Mucosa of rectum (tissue), 2 donors: ENCODE measurements at regions not wholly inside any gene's neighbourhood (a gene's known extent, or its start where the extent isn't known, plus 50 kb on each side); places are given as distances from the start of the nearest gene placed in this dataset.

Experiments used
- H3K27ac ChIP-seq, 2 donors: one replicate each; pipeline ENCODE4 v1.7.0; 2013; ENCODE audit warnings: inconsistent platforms in 2 of 2, low read depth in 2 of 2, low read length in 2 of 2
- H3K27me3 ChIP-seq, 2 donors: one replicate each; pipeline ENCODE4 v1.7.0; 2013; ENCODE audit warnings: low read length in 2 of 2; ENCODE audit not compliant: control insufficient read depth in 2 of 2, insufficient read depth in 2 of 2
- H3K36me3 ChIP-seq, 2 donors: one replicate each; pipeline ENCODE4 v1.7.0; 2013; ENCODE audit warnings: low read length in 2 of 2; ENCODE audit not compliant: control insufficient read depth in 2 of 2, insufficient read depth in 2 of 2
- H3K4me1 ChIP-seq, 2 donors: one replicate each; pipeline ENCODE4 v1.7.0; 2013; ENCODE audit warnings: low read length in 2 of 2, mild to moderate bottlenecking in 1 of 2; ENCODE audit not compliant: control insufficient read depth in 2 of 2, insufficient read depth in 2 of 2
- H3K4me3 ChIP-seq, 2 donors: one replicate each; pipeline ENCODE4 v1.7.0; 2013; ENCODE audit warnings: low read length in 2 of 2
- H3K9ac ChIP-seq, 2 donors: one replicate each; pipeline ENCODE4 v1.7.0; 2013; ENCODE audit warnings: low read length in 2 of 2, low read depth in 1 of 2, mild to moderate bottlenecking in 1 of 2
- H3K9me3 ChIP-seq, 2 donors: one replicate each; pipeline ENCODE4 v1.7.0; 2013; ENCODE audit warnings: low read length in 2 of 2; ENCODE audit not compliant: control insufficient read depth in 2 of 2
- donor health status: healthy.
- donor health status: Normal muscosa, but diverticular disease.

GRCh38 chr3:192031941-192032340 is 571.0 kb downstream of the PYDC2 start:
- H3K36me3 ChIP-seq = no peaks in the 10 kb centered on the region
- H3K27me3 ChIP-seq = no peaks in the 10 kb centered on the region
- H3K4me1 ChIP-seq = no peaks in the 10 kb centered on the region
- H3K9me3 ChIP-seq = no peaks in the 10 kb centered on the region
- no peak overlapping the region for H3K9ac ChIP-seq
- no peak overlapping the region for H3K4me3 ChIP-seq
- H3K27ac ChIP-seq = no peak overlapping the region

GRCh38 chr3:192033246-192033645 is 572.3 kb downstream of the PYDC2 start:
- H3K9me3 ChIP-seq = no peaks in the 10 kb centered on the region
- no peak overlapping the region for H3K4me3 ChIP-seq
- no peak overlapping the region for H3K9ac ChIP-seq
- H3K27me3 ChIP-seq = no peaks in the 10 kb centered on the region
- no peaks in the 10 kb centered on the region for H3K4me1 ChIP-seq
- H3K27ac ChIP-seq = no peak overlapping the region
- H3K36me3 ChIP-seq = no peaks in the 10 kb centered on the region

GRCh38 chr3:192038726-192039125 is 577.8 kb downstream of the PYDC2 start:
- no peak overlapping the region for H3K4me3 ChIP-seq
- no peaks in the 10 kb centered on the region for H3K9me3 ChIP-seq
- no peak overlapping the region for H3K27ac ChIP-seq
- no peaks in the 10 kb centered on the region for H3K4me1 ChIP-seq
- H3K9ac ChIP-seq = no peak overlapping the region
- no peaks in the 10 kb centered on the region for H3K27me3 ChIP-seq
- H3K36me3 ChIP-seq = no peaks in the 10 kb centered on the region

GRCh38 chr3:192039593-192039992 is 578.6 kb downstream of the PYDC2 start:
- H3K4me1 ChIP-seq = no peaks in the 10 kb centered on the region
- no peaks in the 10 kb centered on the region for H3K27me3 ChIP-seq
- peaks cover 0 to 2% of the 10 kb centered on the region in 2 donors for H3K9me3 ChIP-seq
- H3K9ac ChIP-seq = no peak overlapping the region
- H3K4me3 ChIP-seq = no peak overlapping the region
- no peaks in the 10 kb centered on the region for H3K36me3 ChIP-seq
- H3K27ac ChIP-seq = no peak overlapping the region

GRCh38 chr3:192040282-192041043 is 579.5 kb downstream of the PYDC2 start:
- H3K27me3 ChIP-seq = no peaks in the 10 kb centered on the region
- H3K9ac ChIP-seq = no peak overlapping the region
- peaks cover 0 to 2% of the 10 kb centered on the region in 2 donors for H3K9me3 ChIP-seq
- no peak overlapping the region for H3K27ac ChIP-seq
- H3K4me1 ChIP-seq = no peaks in the 10 kb centered on the region
- no peaks in the 10 kb centered on the region for H3K36me3 ChIP-seq
- H3K4me3 ChIP-seq = no peak overlapping the region

- H3K27ac ChIP-seq = no peak overlapping the region
- H3K27me3 ChIP-seq = no peaks in the 10 kb centered on the region
- no peaks in the 10 kb centered on the region for H3K4me1 ChIP-seq
- H3K4me3 ChIP-seq = no peak overlapping the region
- no peaks in the 10 kb centered on the region for H3K36me3 ChIP-seq
- peaks cover 0 to 2% of the 10 kb centered on the region in 2 donors for H3K9me3 ChIP-seq
- no peak overlapping the region for H3K9ac ChIP-seq
These were observed 581.2 kb downstream of the PYDC2 start for GRCh38 chr3:192042116-192042515.

- no peaks in the 10 kb centered on the region for H3K4me1 ChIP-seq
- H3K9me3 ChIP-seq = no peaks in the 10 kb centered on the region
- H3K27me3 ChIP-seq = no peaks in the 10 kb centered on the region
- H3K9ac ChIP-seq = no peak overlapping the region
- H3K27ac ChIP-seq = no peak overlapping the region
- H3K36me3 ChIP-seq = no peaks in the 10 kb centered on the region
- H3K4me3 ChIP-seq = no peak overlapping the region
These were observed 593.9 kb downstream of the PYDC2 start for GRCh38 chr3:192054881-192055280.

- H3K27me3 ChIP-seq = no peaks in the 10 kb centered on the region
- H3K4me1 ChIP-seq = no peaks in the 10 kb centered on the region
- no peak overlapping the region for H3K9ac ChIP-seq
- H3K27ac ChIP-seq = no peak overlapping the region
- no peak overlapping the region for H3K4me3 ChIP-seq
- no peaks in the 10 kb centered on the region for H3K36me3 ChIP-seq
- H3K9me3 ChIP-seq = no peaks in the 10 kb centered on the region
These were observed 595.0 kb downstream of the PYDC2 start for GRCh38 chr3:192055946-192056345.

GRCh38 chr3:192057261-192057660 is 596.3 kb downstream of the PYDC2 start:
- Histone ChIP-seq H3K27me3 (no peaks in the 10 kb centered on the region), H3K36me3 (no peaks in the 10 kb centered on the region), H3K4me1 (no peaks in the 10 kb centered on the region), H3K9me3 (no peaks in the 10 kb centered on the region), H3K9ac (no peak overlapping the region), H3K27ac (no peak overlapping the region), H3K4me3 (no peak overlapping the region)

GRCh38 chr3:192060160-192060781 is 599.3 kb downstream of the PYDC2 start:
- no peaks in the 10 kb centered on the region for H3K9me3 ChIP-seq
- H3K36me3 ChIP-seq = no peaks in the 10 kb centered on the region
- no peak overlapping the region for H3K9ac ChIP-seq
- H3K4me3 ChIP-seq = no peak overlapping the region
- H3K27ac ChIP-seq = no peak overlapping the region
- H3K27me3 ChIP-seq = no peaks in the 10 kb centered on the region
- H3K4me1 ChIP-seq = no peaks in the 10 kb centered on the region
